GM18498 (cell line): ENCODE measurements at regions not wholly inside any gene's neighbourhood (a gene's known extent, or its start where the extent isn't known, plus 50 kb on each side); places are given as distances from the start of the nearest gene placed in this dataset.

Experiments
- ATAC-seq: cut with Tn5 transposase; IDR thresholded peaks from one replicate; pipeline ENCODE4 v1.9.1; 2021; ENCODE audit warnings: mild to moderate bottlenecking, moderate library complexity; ENCODE audit not compliant: unreplicated experiment

GRCh38 chr5:148941810-148942209, 115.4 kb downstream of the ADRB2 start:
- ATAC-seq, result no peak

- no peak for ATAC-seq
Observed at GRCh38 chr5:148949841-148950470, 112.9 kb downstream of the SH3TC2 start.

DNA sequence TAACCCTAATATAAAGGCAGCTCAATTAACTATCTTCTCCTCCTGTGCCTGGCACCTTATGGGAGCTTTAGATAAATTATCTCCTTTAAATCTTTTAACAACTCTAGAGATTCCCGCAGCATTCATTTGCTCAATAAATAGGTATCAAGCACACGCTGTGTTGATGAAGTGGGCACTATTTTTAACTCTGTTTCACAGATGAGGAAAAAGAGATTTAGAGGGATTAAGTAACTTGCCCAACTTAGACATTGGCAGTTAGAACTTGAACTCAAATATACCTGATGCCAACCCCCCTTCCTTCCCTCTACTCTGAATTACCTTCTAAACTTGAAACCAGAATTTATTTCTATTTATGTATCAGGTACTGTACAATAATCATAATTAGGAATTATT, 112.4 kb downstream of the SH3TC2 start:
- ATAC-seq, result no peak

DNA sequence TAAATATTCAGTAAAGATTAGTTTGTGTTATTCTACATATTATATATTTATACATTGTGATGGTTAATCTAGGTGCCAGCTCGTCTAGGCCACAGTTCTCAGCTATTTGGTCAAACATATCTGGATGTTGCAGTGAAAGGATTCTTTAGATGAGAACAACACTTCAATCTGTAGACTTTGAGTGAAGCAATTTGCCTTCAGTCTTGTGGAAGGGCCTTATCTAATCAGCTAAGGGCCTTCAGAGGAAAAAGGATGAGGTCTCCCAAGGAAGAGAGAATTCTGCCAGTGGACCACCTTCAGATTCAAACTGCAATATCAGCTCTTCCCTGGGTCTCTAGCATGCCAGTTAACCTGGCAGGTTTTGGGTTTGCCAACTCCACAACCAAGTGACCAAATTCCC, 112.0 kb downstream of the SH3TC2 start:
- no peak for ATAC-seq

- no peak for ATAC-seq
Observed at GRCh38 chr5:148951612-148952011, 111.2 kb downstream of the SH3TC2 start.

GRCh38 chr5:148952097-148952867, 110.6 kb downstream of the SH3TC2 start:
- ATAC-seq, result no peak

- no peak for ATAC-seq
Observed at GRCh38 chr5:148953711-148954110, 109.2 kb downstream of the SH3TC2 start.
